ENCODE measurements at regions not wholly inside any gene's neighbourhood (a gene's known extent, or its start where the extent isn't known, plus 50 kb on each side); places are given as distances from the start of the nearest gene placed in this dataset.

GRCh38 chr5:124276166-124276565 lies 470.3 kb downstream of the ZNF608 start:
- ChIA-PET CTCF (ENCODE audit: low intra/inter-chr PET ratio, low total read pairs) (no interaction called here), POLR2A (interaction anchor here (0.7 kb wide), 1 partner anchor 323 kb away, joined by 3 read pairs; no protein-coding TSS in a partner anchor)
- Histone ChIP-seq H3K36me3 (replicated peaks in 1 of 2; ENCODE audit: control insufficient read depth in 1 of 2, insufficient read depth in 2 of 2, low read length in 2 of 2) (no peaks in the 10 kb centered on the region), H3K4me3 (replicated peaks in 1 of 3; ENCODE audit: insufficient read depth in 1 of 3, low read depth in 2 of 3, low read length in 3 of 3) (no peak overlapping the region), H3K27ac (ENCODE audit: extremely low read length, insufficient read depth, low read length) (no peak overlapping the region), H4K20me1 (ENCODE audit: insufficient read depth, low read length) (no peaks in the 10 kb centered on the region), H3K9me3 (ENCODE audit: low read length) (no peaks in the 10 kb centered on the region), H3K9ac (ENCODE audit: insufficient read depth, low read depth, low read length) (no peak overlapping the region), H3K27me3 (ENCODE audit: control insufficient read depth in 1 of 2, insufficient read depth in 2 of 2, low read length in 2 of 2) (no peaks in the 10 kb centered on the region), H3K4me1 (ENCODE audit: insufficient read depth, low read length) (no peaks in the 10 kb centered on the region), H2AFZ (ENCODE audit: low read length) (no peak overlapping the region), H3K79me2 (ENCODE audit: insufficient read depth, low read length) (no peaks in the 10 kb centered on the region), H3K4me2 (ENCODE audit: low read depth, low read length) (no peak overlapping the region)
- ATAC-seq (no peak), DNase-seq (ENCODE audit: low spot score) (no peak), FAIRE-seq (no peak)
- intact Hi-C loops (cut with micrococcal nuclease; ENCODE audit: unreplicated experiment) (no loop called here), in situ Hi-C loops (cut with HindIII; ENCODE audit: extremely low pct_ligation_motif_present, low pct_unique_long_range_greater_than_20kb) (loop anchor here (25.0 kb wide), 1 partner anchor 386 kb away; no protein-coding TSS in a partner anchor)
- TF ChIP-seq TRIM24 (CRISPR knock-in tag; IDR thresholded peaks at IDR 0.05), result no peak
- TF ChIP-seq, protein P1, sequence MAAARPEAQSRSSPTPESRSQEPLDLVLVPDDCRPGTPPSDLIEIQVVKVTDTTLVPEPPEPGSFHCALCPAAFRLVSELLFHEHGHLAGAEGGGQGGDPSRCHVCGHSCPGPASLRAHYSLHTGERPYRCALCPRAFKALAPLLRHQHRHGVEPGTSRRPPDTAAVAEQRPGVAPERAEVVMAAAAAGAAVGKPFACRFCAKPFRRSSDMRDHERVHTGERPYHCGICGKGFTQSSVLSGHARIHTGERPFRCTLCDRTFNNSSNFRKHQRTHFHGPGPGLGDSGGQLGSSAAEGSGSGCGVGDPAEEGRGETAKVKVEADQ (CRISPR knock-in tag; IDR thresholded peaks at IDR 0.05; ENCODE audit: borderline replicate concordance), result no peak
- TF ChIP-seq ETV5 (CRISPR knock-in tag; IDR thresholded peaks at IDR 0.05; ENCODE audit: borderline replicate concordance), result no peak
- TF ChIP-seq TBX2 (CRISPR knock-in tag; IDR thresholded peaks at IDR 0.05; ENCODE audit: borderline replicate concordance), result no peak
- TF ChIP-seq KDM3A (CRISPR knock-in tag; IDR thresholded peaks at IDR 0.05; ENCODE audit: low read depth), result no peak
- TF ChIP-seq MLLT10 (CRISPR knock-in tag; IDR thresholded peaks at IDR 0.05), result no peak
- no peak for TF ChIP-seq MTF2 (CRISPR knock-in tag; IDR thresholded peaks at IDR 0.05; ENCODE audit: borderline replicate concordance)
- no peak for TF ChIP-seq ZFP36 (IDR thresholded peaks at IDR 0.05; ENCODE audit: borderline replicate concordance, low read depth, low read length, partially characterized antibody)
- no peak for TF ChIP-seq SMYD3 (CRISPR knock-in tag; IDR thresholded peaks at IDR 0.05)
- TF ChIP-seq SALL1 (CRISPR knock-in tag; IDR thresholded peaks at IDR 0.05), result no peak
- no peak for TF ChIP-seq ZBTB43 (CRISPR knock-in tag; conservative IDR thresholded peaks at IDR 0.05)
- no peak for TF ChIP-seq HOXA3 (CRISPR knock-in tag; IDR thresholded peaks at IDR 0.05)
- no peak for TF ChIP-seq DZIP1 (CRISPR knock-in tag; IDR thresholded peaks at IDR 0.05)
- 52% methylated on average over 3 of the region's 3 CpGs for WGBS (ENCODE audit: low lambda C conversion rate)
- BruUV-seq (replicated peaks), result no TSS peak
